ENCODE measurements at regions not wholly inside any gene's neighbourhood (a gene's known extent, or its start where the extent isn't known, plus 50 kb on each side); places are given as distances from the start of the nearest gene placed in this dataset.
A peak's percentile ranks its signal among the peaks of the same experiment; 100 is the strongest.
"Not testable (repeated sequence)": the region's sequence is repeated elsewhere in the genome, so short reads cannot be mapped to it uniquely, and the experiment has no call there.

- not testable (repeated sequence) for DNase-seq (ENCODE audit: low read depth)
These were observed 54.9 kb upstream of the NBPF12 start for GRCh38 chr1:146883190-146883589.

GRCh38 chr1:146881096-146881495 lies 57.0 kb upstream of the NBPF12 start:
- not testable (repeated sequence) for DNase-seq (ENCODE audit: low read depth)

- DNase-seq (ENCODE audit: low read depth) = not testable (repeated sequence)
These were observed 74.3 kb upstream of the NBPF12 start for GRCh38 chr1:146863799-146864319.

GRCh38 chr1:146853147-146853546 lies 85.0 kb upstream of the NBPF12 start:
- DNase-seq (ENCODE audit: low read depth) = not testable (repeated sequence)

GRCh38 chr1:146850352-146850889 lies 87.7 kb upstream of the NBPF12 start:
- DNase-seq (ENCODE audit: low read depth) = not testable (repeated sequence)

GRCh38 chr1:146838725-146839124 lies 99.4 kb upstream of the NBPF12 start:
- not testable (repeated sequence) for DNase-seq (ENCODE audit: low read depth)

GRCh38 chr1:146826957-146827356 lies 111.2 kb upstream of the NBPF12 start:
- DNase-seq (ENCODE audit: low read depth) = not testable (repeated sequence)

- DNase-seq (ENCODE audit: low read depth) = not testable (repeated sequence)
These were observed 143.9 kb upstream of the NBPF12 start for GRCh38 chr1:146794236-146794635.

GRCh38 chr1:146792725-146793124 lies 145.4 kb upstream of the NBPF12 start:
- DNase-seq (ENCODE audit: low read depth) = not testable (repeated sequence)

- DNase-seq (ENCODE audit: low read depth) = not testable (repeated sequence)
These were observed 153.7 kb upstream of the NBPF12 start for GRCh38 chr1:146784212-146784940.

GRCh38 chr1:146781235-146781634 lies 156.9 kb upstream of the NBPF12 start:
- not testable (repeated sequence) for DNase-seq (ENCODE audit: low read depth)

- DNase-seq (ENCODE audit: low read depth) = peak; percentile 3
These were observed 160.1 kb upstream of the NBPF12 start for GRCh38 chr1:146777826-146778602.

- DNase-seq (ENCODE audit: low read depth) = not testable (repeated sequence)
These were observed 163.1 kb upstream of the NBPF12 start for GRCh38 chr1:146774988-146775387.

GRCh38 chr1:146774271-146774670 lies 163.9 kb upstream of the NBPF12 start:
- not testable (repeated sequence) for DNase-seq (ENCODE audit: low read depth)

- not testable (repeated sequence) for DNase-seq (ENCODE audit: low read depth)
These were observed 166.7 kb upstream of the NBPF12 start for GRCh38 chr1:146771409-146771808.

- not testable (repeated sequence) for DNase-seq (ENCODE audit: low read depth)
These were observed 167.1 kb upstream of the NBPF12 start for GRCh38 chr1:146770998-146771397.

GRCh38 chr1:146763234-146763633 lies 174.9 kb upstream of the NBPF12 start:
- DNase-seq (ENCODE audit: low read depth) = not testable (repeated sequence)

GRCh38 chr1:146756858-146757257 lies 181.3 kb upstream of the NBPF12 start:
- not testable (repeated sequence) for DNase-seq (ENCODE audit: low read depth)

GRCh38 chr1:146748686-146749085 lies 189.4 kb upstream of the NBPF12 start:
- not testable (repeated sequence) for DNase-seq (ENCODE audit: low read depth)

- DNase-seq (ENCODE audit: low read depth) = not testable (repeated sequence)
These were observed 206.0 kb upstream of the NBPF12 start for GRCh38 chr1:146731981-146732680.
